Osteoblast (primary cell): ENCODE measurements at regions not wholly inside any gene's neighbourhood (a gene's known extent, or its start where the extent isn't known, plus 50 kb on each side); places are given as distances from the start of the nearest gene placed in this dataset.

ENCODE experiments used
- DNase-seq: peaks from one replicate; pipeline ENCODE4 v3.0.0; 2011; ENCODE audit warnings: low spot score, mixed read lengths; ENCODE audit not compliant: insufficient read length; ENCODE audit errors: missing footprints
- H2AFZ ChIP-seq: 2 replicates; pipeline ENCODE4 v1.6.0; 2011; ENCODE audit warnings: mild to moderate bottlenecking, low read length
- H3K27ac ChIP-seq: 2 replicates; pipeline ENCODE4 v1.5.1; 2011; ENCODE audit warnings: mild to moderate bottlenecking, low read depth, low read length, moderate library complexity
- H3K27me3 ChIP-seq: 2 replicates; pipeline ENCODE4 v1.6.0; 2012; ENCODE audit warnings: mild to moderate bottlenecking, control low read depth, inconsistent platforms, low read length, moderate library complexity; ENCODE audit not compliant: insufficient read depth
- H3K36me3 ChIP-seq: 2 replicates; pipeline ENCODE4 v1.5.1; 2011; ENCODE audit warnings: mild to moderate bottlenecking, low read length, control low read depth, moderate library complexity; ENCODE audit not compliant: insufficient read depth
- H3K4me1 ChIP-seq: 2 replicates; pipeline ENCODE4 v1.5.1; 2011; ENCODE audit warnings: mild to moderate bottlenecking, low read length, control low read depth, moderate library complexity; ENCODE audit not compliant: insufficient read depth
- H3K4me2 ChIP-seq: 2 replicates; pipeline ENCODE4 v1.6.0; 2011; ENCODE audit warnings: mild to moderate bottlenecking, low read length; ENCODE audit not compliant: insufficient read depth
- H3K4me3 ChIP-seq: fragments of 200-600 bp; sonication (generic); 3 replicates; pipeline ENCODE4 v1.5.1; 2012; ENCODE audit warnings: mild to moderate bottlenecking, low read length, inconsistent platforms; ENCODE audit not compliant: insufficient read depth
- H3K79me2 ChIP-seq: 2 replicates; pipeline ENCODE4 v1.6.0; 2012; ENCODE audit warnings: mild to moderate bottlenecking, low read length, control low read depth, inconsistent platforms; ENCODE audit not compliant: insufficient read depth
- H3K9me3 ChIP-seq: 2 replicates; pipeline ENCODE4 v1.5.1; 2011; ENCODE audit warnings: low read depth, low read length, control low read depth
- H4K20me1 ChIP-seq: 2 replicates; pipeline ENCODE4 v1.6.0; 2012; ENCODE audit warnings: mild to moderate bottlenecking, low read length, control low read depth; ENCODE audit not compliant: insufficient read depth
- CTCF ChIP-seq: IDR thresholded peaks from 2 replicates; pipeline ENCODE4 v1.5.1; 2011; ENCODE audit warnings: mild to moderate bottlenecking, low read depth, low read length, moderate library complexity; ENCODE audit errors: extremely low read depth

- H3K27me3 ChIP-seq, result no peaks in the 10 kb centered on the region
- TF ChIP-seq CTCF, result no peak
- no peak overlapping the region for H3K27ac ChIP-seq
- no peaks in the 10 kb centered on the region for H3K79me2 ChIP-seq
- H4K20me1 ChIP-seq, result no peaks in the 10 kb centered on the region
- H2AFZ ChIP-seq, result no peak overlapping the region
- no peak overlapping the region for H3K4me2 ChIP-seq
- DNase-seq, result no peak
- H3K36me3 ChIP-seq, result no peaks in the 10 kb centered on the region
- H3K9me3 ChIP-seq, result no peaks in the 10 kb centered on the region
- no peak overlapping the region for H3K4me3 ChIP-seq
- H3K4me1 ChIP-seq, result peaks cover 4% of the 10 kb centered on the region
These were observed 451.6 kb downstream of the FRK start for GRCh38 chr6:115609111-115609510.

GRCh38 chr6:115602466-115602865 is 458.2 kb downstream of the FRK start:
- DNase-seq, result no peak
- H2AFZ ChIP-seq, result no peak overlapping the region
- no peaks in the 10 kb centered on the region for H3K27me3 ChIP-seq
- H3K27ac ChIP-seq, result no peak overlapping the region
- no peaks in the 10 kb centered on the region for H4K20me1 ChIP-seq
- no peak for TF ChIP-seq CTCF
- no peaks in the 10 kb centered on the region for H3K9me3 ChIP-seq
- no peak overlapping the region for H3K4me3 ChIP-seq
- H3K4me1 ChIP-seq, result no peaks in the 10 kb centered on the region
- no peaks in the 10 kb centered on the region for H3K36me3 ChIP-seq
- no peaks in the 10 kb centered on the region for H3K79me2 ChIP-seq
- no peak overlapping the region for H3K4me2 ChIP-seq

- no peaks in the 10 kb centered on the region for H3K9me3 ChIP-seq
- no peak for TF ChIP-seq CTCF
- no peaks in the 10 kb centered on the region for H4K20me1 ChIP-seq
- no peak overlapping the region for H3K27ac ChIP-seq
- no peak overlapping the region for H2AFZ ChIP-seq
- no peaks in the 10 kb centered on the region for H3K4me1 ChIP-seq
- H3K4me2 ChIP-seq, result no peak overlapping the region
- no peaks in the 10 kb centered on the region for H3K36me3 ChIP-seq
- H3K27me3 ChIP-seq, result no peaks in the 10 kb centered on the region
- no peak for DNase-seq
- no peak overlapping the region for H3K4me3 ChIP-seq
- no peaks in the 10 kb centered on the region for H3K79me2 ChIP-seq
These were observed 459.2 kb downstream of the FRK start for GRCh38 chr6:115601509-115601908.

- Histone ChIP-seq H3K79me2 (no peaks in the 10 kb centered on the region), H3K4me1 (no peaks in the 10 kb centered on the region), H3K4me2 (no peak overlapping the region), H3K36me3 (no peaks in the 10 kb centered on the region), H3K27ac (no peak overlapping the region), H3K4me3 (no peak overlapping the region), H3K9me3 (no peaks in the 10 kb centered on the region), H3K27me3 (no peaks in the 10 kb centered on the region), H4K20me1 (no peaks in the 10 kb centered on the region), H2AFZ (no peak overlapping the region)
- TF ChIP-seq CTCF, result no peak
- DNase-seq, result no peak
These were observed 459.6 kb downstream of the FRK start for GRCh38 chr6:115601064-115601463.
